ENCODE measurements at regions not wholly inside any gene's neighbourhood (a gene's known extent, or its start where the extent isn't known, plus 50 kb on each side); places are given as distances from the start of the nearest gene placed in this dataset.

DNA sequence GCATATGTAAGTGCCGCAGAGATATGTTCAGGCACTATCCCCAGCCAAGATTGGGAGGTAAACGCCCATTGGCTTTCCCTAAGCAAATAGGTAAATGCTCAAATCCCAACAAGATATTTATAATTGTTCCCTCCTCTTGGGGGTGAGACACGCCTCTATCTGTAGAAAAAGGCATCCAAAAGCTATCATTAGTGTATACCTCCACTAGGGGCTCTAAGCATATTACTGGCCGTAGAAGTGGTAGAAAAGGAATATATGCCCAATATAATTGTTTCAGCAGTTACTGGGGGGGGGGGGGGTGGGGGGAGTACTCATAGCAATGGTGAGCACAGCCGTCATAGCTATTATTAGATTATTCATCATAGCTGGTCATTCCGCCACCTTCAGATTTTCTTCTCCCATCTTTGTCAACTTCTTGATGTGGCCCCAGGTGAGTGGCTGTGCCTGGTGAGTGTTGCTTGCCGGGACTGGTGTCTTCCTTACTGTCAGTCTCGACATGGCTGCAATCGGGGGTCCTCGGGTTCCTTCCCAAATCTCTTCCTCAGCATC, 53.3 kb upstream of the WDR1 start:
- Histone ChIP-seq H2BK120ac (ENCODE audit: low read depth, low read length, poor library complexity, severe bottlenecking) (no peak overlapping the region), H2BK5ac (ENCODE audit: insufficient read length, low read length) (no peak overlapping the region), H2BK20ac (ENCODE audit: low read depth, low read length, poor library complexity, severe bottlenecking) (no peak overlapping the region), H4K8ac (replicated peaks; ENCODE audit: insufficient read length, low read depth, low read length) (no peak overlapping the region), H3K79me2 (ENCODE audit: insufficient read depth, low read length) (no peaks in the 10 kb centered on the region), H3K27me3 (ENCODE audit: insufficient read depth, low read length) (no peaks in the 10 kb centered on the region), H4K5ac (ENCODE audit: insufficient read length, low read depth, low read length) (no peak overlapping the region), H3K23ac (ENCODE audit: insufficient read length, low read depth, low read length) (no peak overlapping the region), H3T11ph (ENCODE audit: low read length) (no peak overlapping the region), H2AK5ac (ENCODE audit: insufficient read length, low read length) (no peak overlapping the region), H3K18ac (ENCODE audit: insufficient read length, low read depth, low read length) (no peak overlapping the region), H4K91ac (ENCODE audit: insufficient read length, low read depth, low read length) (no peak overlapping the region), H2BK12ac (ENCODE audit: insufficient read length, low read depth, low read length) (no peak overlapping the region), H2BK15ac (ENCODE audit: low read depth, low read length) (no peak overlapping the region), H3K4me1 (ENCODE audit: insufficient read depth, low read length) (peaks cover 3% of the 10 kb centered on the region; the same call in 1 of the 2 replicates), H4K20me1 (ENCODE audit: control insufficient read depth, insufficient read depth, insufficient read length) (no peaks in the 10 kb centered on the region), H3K79me1 (ENCODE audit: insufficient read depth, low read depth, low read length, poor library complexity, severe bottlenecking) (no peaks in the 10 kb centered on the region), H3K23me2 (ENCODE audit: insufficient read length, low read depth, low read length, poor library complexity, severe bottlenecking) (no peaks in the 10 kb centered on the region), H3K27ac (ENCODE audit: insufficient read length, low read depth, low read length) (no peak overlapping the region), H3K14ac (ENCODE audit: insufficient read depth, low read length) (no peak overlapping the region), H3K9ac (ENCODE audit: extremely low read depth, insufficient read length, low read length) (no peak overlapping the region), H3K56ac (ENCODE audit: insufficient read length, low read depth, low read length) (no peak overlapping the region), H3K4me2 (ENCODE audit: insufficient read depth, insufficient read length, low read length) (no peak overlapping the region), H2AFZ (ENCODE audit: low read length) (no peak overlapping the region), H3K4ac (ENCODE audit: low read depth, low read length) (no peak overlapping the region), H3K9me3 (ENCODE audit: control insufficient read depth, low read depth, low read length) (no peaks in the 10 kb centered on the region)
- H3K9me3 Mint-ChIP-seq, result no peaks in the 10 kb centered on the region; a peak in 1 of 5 replicates
- DNase-seq, result no peak
- H3K27me3 Mint-ChIP-seq (ENCODE audit: low read depth), result peaks cover 5% of the 10 kb centered on the region
- H3K27ac Mint-ChIP-seq, result no peak overlapping the region
- no peaks in the 10 kb centered on the region for H3K36me3 Mint-ChIP-seq (ENCODE audit: insufficient read depth in 1 of 3, low read depth in 3 of 3)
- H3K4me3 Mint-ChIP-seq, result no peak overlapping the region
- WGBS (ENCODE audit: extremely low coverage, insufficient read length, low lambda C conversion rate), result no CpG with 5 or more reads among the region's 10 CpGs
- peaks cover 11 to 17% of the 10 kb centered on the region in 2 experiments for H3K4me1 Mint-ChIP-seq
- TF ChIP-seq CTCF (conservative IDR thresholded peaks at IDR 0.05), result 0 out of 3 replicates have a peak, but pooled peaks have one; percentile 23
